ENCODE measurements at regions not wholly inside any gene's neighbourhood (a gene's known extent, or its start where the extent isn't known, plus 50 kb on each side); places are given as distances from the start of the nearest gene placed in this dataset.

GRCh38 chr5:9852671-9853070 is 222.5 kb upstream of the TAS2R1 start:
- H3K4me2 ChIP-seq, result no peak overlapping the region
- TF ChIP-seq, protein P1, sequence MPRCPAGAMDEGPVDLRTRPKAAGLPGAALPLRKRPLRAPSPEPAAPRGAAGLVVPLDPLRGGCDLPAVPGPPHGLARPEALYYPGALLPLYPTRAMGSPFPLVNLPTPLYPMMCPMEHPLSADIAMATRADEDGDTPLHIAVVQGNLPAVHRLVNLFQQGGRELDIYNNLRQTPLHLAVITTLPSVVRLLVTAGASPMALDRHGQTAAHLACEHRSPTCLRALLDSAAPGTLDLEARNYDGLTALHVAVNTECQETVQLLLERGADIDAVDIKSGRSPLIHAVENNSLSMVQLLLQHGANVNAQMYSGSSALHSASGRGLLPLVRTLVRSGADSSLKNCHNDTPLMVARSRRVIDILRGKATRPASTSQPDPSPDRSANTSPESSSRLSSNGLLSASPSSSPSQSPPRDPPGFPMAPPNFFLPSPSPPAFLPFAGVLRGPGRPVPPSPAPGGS (IDR thresholded peaks at IDR 0.05), result no peak
- TF ChIP-seq EP300 (IDR thresholded peaks at IDR 0.05) (no peak), RARB (CRISPR knock-in tag; IDR thresholded peaks at IDR 0.05) (no peak), TFCP2L1 (CRISPR knock-in tag; IDR thresholded peaks at IDR 0.05) (no peak), HOXB13 (CRISPR knock-in tag; IDR thresholded peaks at IDR 0.05; ENCODE audit: low read depth) (no peak), HDAC2 (IDR thresholded peaks at IDR 0.05) (no peak), POLR2AphosphoS2 (conservative IDR thresholded peaks at IDR 0.05; ENCODE audit: low read length) (no peak), ZNF302 (CRISPR knock-in tag; IDR thresholded peaks at IDR 0.05) (no peak), USF2 (IDR thresholded peaks at IDR 0.05) (no peak), SMC3 (IDR thresholded peaks at IDR 0.05) (no peak), NPAS2 (CRISPR knock-in tag; IDR thresholded peaks at IDR 0.05; ENCODE audit: borderline replicate concordance) (no peak)
- H3K4me1 ChIP-seq, result no peaks in the 10 kb centered on the region
- no peak for ATAC-seq
- H3K9me3 ChIP-seq, result no peaks in the 10 kb centered on the region
- FAIRE-seq, result no peak
- CTCF ChIA-PET, result interaction anchor here (1.1 to 1.6 kb wide), 2 partner anchors 10 to 178 kb away, joined by 3 read pairs; no protein-coding TSS in a partner anchor
- no peak for DNase-seq (ENCODE audit: low read depth in 1 of 2, low spot score in 1 of 2)
- POLR2A ChIA-PET, result no interaction called here
- no peak overlapping the region for H3K27ac ChIP-seq
- no peak overlapping the region for H3K4me3 ChIP-seq
- WGBS (ENCODE audit: missing lambda C conversion rate), result 2% methylated on average over 3 of the region's 3 CpGs

GRCh38 chr5:9851458-9851857 is 221.3 kb upstream of the TAS2R1 start:
- POLR2A ChIA-PET, result no interaction called here
- Histone ChIP-seq H3K9me3 (no peaks in the 10 kb centered on the region), H3K27ac (no peak overlapping the region), H3K4me1 (no peaks in the 10 kb centered on the region), H3K4me2 (no peak overlapping the region), H3K4me3 (no peak overlapping the region)
- 5% methylated on average over 3 of the region's 3 CpGs for WGBS (ENCODE audit: missing lambda C conversion rate)
- TF ChIP-seq CTCF (IDR thresholded peaks at IDR 0.05) (peak; percentile 17; the same call in 1 of the 3 replicates), SMC3 (IDR thresholded peaks at IDR 0.05) (0 out of 3 replicates have a peak, but pooled peaks have one; percentile 22), RAD21 (conservative IDR thresholded peaks at IDR 0.05 in 1 of 2, IDR thresholded peaks at IDR 0.05 in 1 of 2) (peak in 1 of 2 experiments; percentile 32; a peak in 1 of 5 replicates), CHD4 (IDR thresholded peaks at IDR 0.05; ENCODE audit: borderline replicate concordance) (no peak)
- CTCF ChIA-PET, result interaction anchor here (1.0 kb wide), 1 partner anchor 258 kb away, joined by 3 read pairs; no protein-coding TSS in a partner anchor
- FAIRE-seq, result no peak
- DNase-seq (ENCODE audit: low read depth in 1 of 2, low spot score in 1 of 2), result peak; percentile 10 to 18
- peak; percentile 54 to 76; a peak in 3 of 6 replicates for ATAC-seq

DNA sequence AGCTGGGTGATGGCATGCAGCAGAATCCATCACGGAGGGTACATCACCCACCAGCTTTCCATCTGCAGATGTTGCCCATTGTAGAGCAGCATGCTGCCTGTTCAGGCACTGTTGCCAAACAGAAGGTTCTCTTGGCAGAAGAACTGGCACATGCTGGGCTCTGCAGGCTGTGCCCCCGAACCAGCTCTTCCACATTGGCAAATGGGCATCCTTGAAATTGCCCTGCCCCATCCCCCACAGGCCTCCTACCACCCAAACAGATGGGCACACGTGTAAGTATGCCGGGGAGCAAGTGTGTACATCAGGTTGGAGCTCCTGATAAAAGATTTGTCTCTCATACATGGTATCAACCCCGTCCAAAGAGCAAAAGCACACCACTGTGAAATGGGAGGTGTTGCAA is 220.3 kb upstream of the TAS2R1 start:
- Histone ChIP-seq H3K4me3 (no peak overlapping the region), H3K4me1 (no peaks in the 10 kb centered on the region), H3K9me3 (no peaks in the 10 kb centered on the region), H3K4me2 (no peak overlapping the region), H3K27ac (no peak overlapping the region)
- TF ChIP-seq MAFK (IDR thresholded peaks at IDR 0.05; ENCODE audit: partially characterized antibody) (no peak), HOXB5 (CRISPR knock-in tag; IDR thresholded peaks at IDR 0.05) (no peak), ESRRA (IDR thresholded peaks at IDR 0.05; ENCODE audit: borderline replicate concordance, low read length) (no peak), CHD4 (IDR thresholded peaks at IDR 0.05; ENCODE audit: borderline replicate concordance) (no peak), KDM5A (IDR thresholded peaks at IDR 0.05) (no peak), RCOR1 (IDR thresholded peaks at IDR 0.05; ENCODE audit: low read depth, low read length) (no peak), POLR2AphosphoS2 (conservative IDR thresholded peaks at IDR 0.05; ENCODE audit: low read length) (no peak), RARB (CRISPR knock-in tag; IDR thresholded peaks at IDR 0.05) (no peak), USF2 (IDR thresholded peaks at IDR 0.05) (no peak)
- TF ChIP-seq, protein P1 (IDR thresholded peaks at IDR 0.05), result no peak
- TF ChIP-seq, protein P2, sequence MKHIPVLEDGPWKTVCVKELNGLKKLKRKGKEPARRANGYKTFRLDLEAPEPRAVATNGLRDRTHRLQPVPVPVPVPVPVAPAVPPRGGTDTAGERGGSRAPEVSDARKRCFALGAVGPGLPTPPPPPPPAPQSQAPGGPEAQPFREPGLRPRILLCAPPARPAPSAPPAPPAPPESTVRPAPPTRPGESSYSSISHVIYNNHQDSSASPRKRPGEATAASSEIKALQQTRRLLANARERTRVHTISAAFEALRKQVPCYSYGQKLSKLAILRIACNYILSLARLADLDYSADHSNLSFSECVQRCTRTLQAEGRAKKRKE (CRISPR knock-in tag; IDR thresholded peaks at IDR 0.05; ENCODE audit: low read depth), result no peak
- WGBS (ENCODE audit: missing lambda C conversion rate), result 0% methylated on average over 5 of the region's 5 CpGs
- FAIRE-seq, result no peak
- no peak for DNase-seq (ENCODE audit: low read depth in 1 of 2, low spot score in 1 of 2)
- ChIA-PET POLR2A (no interaction called here), CTCF (interaction anchor here (0.6 to 2.4 kb wide), 3 partner anchors 283 to 316 kb away, joined by 3 to 11 read pairs (median 6); no protein-coding TSS in a partner anchor)
- ATAC-seq, result no peak
